ENCODE measurements at regions not wholly inside any gene's neighbourhood (a gene's known extent, or its start where the extent isn't known, plus 50 kb on each side); places are given as distances from the start of the nearest gene placed in this dataset.

GRCh38 chr2:34308140-34308539 lies 709.0 kb upstream of the FAM98A start:
- no peaks in the 10 kb centered on the region for H3K27me3 ChIP-seq
- no peaks in the 10 kb centered on the region for H3K36me3 ChIP-seq
- H3K27ac ChIP-seq = no peak overlapping the region
- no peak for DNase-seq (ENCODE audit: low read depth in 1 of 2, low spot score in 1 of 2)
- no peaks in the 10 kb centered on the region for H3K4me1 ChIP-seq (ENCODE audit: low read depth)
- no peak overlapping the region for H3K4me3 ChIP-seq
- TF ChIP-seq CTCF (IDR thresholded peaks at IDR 0.05; ENCODE audit: low read depth, low read length) = no peak
- H3K9me3 ChIP-seq (ENCODE audit: low read depth) = no peaks in the 10 kb centered on the region

GRCh38 chr2:34307636-34308035 lies 708.5 kb upstream of the FAM98A start:
- H3K9me3 ChIP-seq (ENCODE audit: low read depth) = no peaks in the 10 kb centered on the region
- no peak for DNase-seq (ENCODE audit: low read depth in 1 of 2, low spot score in 1 of 2)
- no peaks in the 10 kb centered on the region for H3K27me3 ChIP-seq
- H3K4me3 ChIP-seq = no peak overlapping the region
- no peak overlapping the region for H3K27ac ChIP-seq
- H3K4me1 ChIP-seq (ENCODE audit: low read depth) = no peaks in the 10 kb centered on the region
- no peak for TF ChIP-seq CTCF (IDR thresholded peaks at IDR 0.05; ENCODE audit: low read depth, low read length)
- no peaks in the 10 kb centered on the region for H3K36me3 ChIP-seq

GRCh38 chr2:34306745-34307144 lies 707.6 kb upstream of the FAM98A start:
- Histone ChIP-seq H3K36me3 (no peaks in the 10 kb centered on the region), H3K27ac (no peak overlapping the region), H3K4me3 (no peak overlapping the region), H3K9me3 (ENCODE audit: low read depth) (no peaks in the 10 kb centered on the region), H3K27me3 (no peaks in the 10 kb centered on the region), H3K4me1 (ENCODE audit: low read depth) (no peaks in the 10 kb centered on the region)
- no peak for DNase-seq (ENCODE audit: low read depth in 1 of 2, low spot score in 1 of 2)
- no peak for TF ChIP-seq CTCF (IDR thresholded peaks at IDR 0.05; ENCODE audit: low read depth, low read length)

- TF ChIP-seq CTCF (IDR thresholded peaks at IDR 0.05; ENCODE audit: low read depth, low read length) = no peak
- DNase-seq (ENCODE audit: low read depth in 1 of 2, low spot score in 1 of 2) = no peak
- H3K4me1 ChIP-seq (ENCODE audit: low read depth) = no peaks in the 10 kb centered on the region
- no peaks in the 10 kb centered on the region for H3K9me3 ChIP-seq (ENCODE audit: low read depth)
- H3K4me3 ChIP-seq = no peak overlapping the region
- H3K36me3 ChIP-seq = no peaks in the 10 kb centered on the region
- no peak overlapping the region for H3K27ac ChIP-seq
- no peaks in the 10 kb centered on the region for H3K27me3 ChIP-seq
These were observed 706.5 kb upstream of the FAM98A start for GRCh38 chr2:34305587-34305986.

- TF ChIP-seq CTCF (IDR thresholded peaks at IDR 0.05; ENCODE audit: low read depth, low read length) = no peak
- Histone ChIP-seq H3K4me3 (no peak overlapping the region), H3K9me3 (ENCODE audit: low read depth) (no peaks in the 10 kb centered on the region), H3K36me3 (no peaks in the 10 kb centered on the region), H3K27ac (no peak overlapping the region), H3K4me1 (ENCODE audit: low read depth) (no peaks in the 10 kb centered on the region), H3K27me3 (no peaks in the 10 kb centered on the region)
- DNase-seq (ENCODE audit: low read depth in 1 of 2, low spot score in 1 of 2) = no peak
These were observed 695.9 kb upstream of the FAM98A start for GRCh38 chr2:34294961-34295360.

GRCh38 chr2:34291076-34291475 lies 692.0 kb upstream of the FAM98A start:
- Histone ChIP-seq H3K9me3 (ENCODE audit: low read depth) (no peaks in the 10 kb centered on the region), H3K36me3 (no peaks in the 10 kb centered on the region), H3K4me1 (ENCODE audit: low read depth) (no peaks in the 10 kb centered on the region), H3K27ac (no peak overlapping the region), H3K27me3 (no peaks in the 10 kb centered on the region), H3K4me3 (no peak overlapping the region)
- DNase-seq (ENCODE audit: low read depth in 1 of 2, low spot score in 1 of 2) = no peak
- no peak for TF ChIP-seq CTCF (IDR thresholded peaks at IDR 0.05; ENCODE audit: low read depth, low read length)
